ENCODE measurements at regions not wholly inside any gene's neighbourhood (a gene's known extent, or its start where the extent isn't known, plus 50 kb on each side); places are given as distances from the start of the nearest gene placed in this dataset.

DNA sequence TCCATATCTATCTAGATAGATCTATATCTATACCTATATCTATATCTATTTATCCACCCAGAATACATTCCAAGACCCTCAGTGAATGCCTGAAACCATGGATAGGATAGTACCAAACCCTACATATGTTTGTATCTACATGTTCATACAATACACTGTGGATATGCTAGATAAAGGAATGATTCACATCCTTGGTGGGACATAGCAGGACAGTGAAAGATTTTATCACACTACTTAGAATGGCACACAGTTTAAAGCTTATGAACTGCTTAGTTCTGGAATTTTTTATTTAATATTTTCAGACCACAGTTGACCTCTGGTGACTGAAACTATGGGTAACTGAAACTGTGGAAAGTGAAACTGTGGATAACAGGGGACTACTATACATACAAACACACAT is 198.8 kb upstream of the TTC14 start:
- intact Hi-C loops (cut with DNase I), result no loop called here
- no peak for ATAC-seq

DNA sequence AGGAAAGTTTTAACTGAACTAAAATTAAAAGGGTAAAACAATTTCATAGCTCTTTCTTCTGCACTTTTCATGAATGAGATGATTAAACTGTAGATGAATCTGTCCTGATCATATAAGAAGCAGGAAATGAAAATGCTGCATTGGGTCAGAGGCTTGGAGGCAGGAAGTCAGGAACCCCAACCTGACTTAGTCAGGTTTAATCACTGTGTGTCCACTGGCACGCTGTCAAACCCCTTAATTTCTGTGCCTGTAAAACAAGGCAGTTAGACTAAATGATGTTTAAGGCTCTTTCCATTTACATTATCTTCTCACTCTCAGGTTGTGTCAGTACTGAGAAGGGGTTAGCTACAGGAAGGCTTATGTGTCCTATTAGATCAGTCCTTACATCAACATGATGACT is 193.3 kb upstream of the TTC14 start:
- DNase-seq (no peak), ATAC-seq (no peak)
- Histone ChIP-seq H3K27ac (no peak overlapping the region), H3K9me3 (no peaks in the 10 kb centered on the region), H3K36me3 (no peaks in the 10 kb centered on the region), H3K27me3 (no peaks in the 10 kb centered on the region), H3K4me3 (no peak overlapping the region), H3K4me1 (no peaks in the 10 kb centered on the region)
- TF ChIP-seq, protein P1, sequence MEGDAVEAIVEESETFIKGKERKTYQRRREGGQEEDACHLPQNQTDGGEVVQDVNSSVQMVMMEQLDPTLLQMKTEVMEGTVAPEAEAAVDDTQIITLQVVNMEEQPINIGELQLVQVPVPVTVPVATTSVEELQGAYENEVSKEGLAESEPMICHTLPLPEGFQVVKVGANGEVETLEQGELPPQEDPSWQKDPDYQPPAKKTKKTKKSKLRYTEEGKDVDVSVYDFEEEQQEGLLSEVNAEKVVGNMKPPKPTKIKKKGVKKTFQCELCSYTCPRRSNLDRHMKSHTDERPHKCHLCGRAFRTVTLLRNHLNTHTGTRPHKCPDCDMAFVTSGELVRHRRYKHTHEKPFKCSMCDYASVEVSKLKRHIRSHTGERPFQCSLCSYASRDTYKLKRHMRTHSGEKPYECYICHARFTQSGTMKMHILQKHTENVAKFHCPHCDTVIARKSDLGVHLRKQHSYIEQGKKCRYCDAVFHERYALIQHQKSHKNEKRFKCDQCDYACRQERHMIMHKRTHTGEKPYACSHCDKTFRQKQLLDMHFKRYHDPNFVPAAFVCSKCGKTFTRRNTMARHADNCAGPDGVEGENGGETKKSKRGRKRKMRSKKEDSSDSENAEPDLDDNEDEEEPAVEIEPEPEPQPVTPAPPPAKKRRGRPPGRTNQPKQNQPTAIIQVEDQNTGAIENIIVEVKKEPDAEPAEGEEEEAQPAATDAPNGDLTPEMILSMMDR (IDR thresholded peaks at IDR 0.05), result no peak
- no peak for TF ChIP-seq POLR2A (IDR thresholded peaks at IDR 0.05)
- WGBS, 4 donors, result 49 to 74% (median 61%) methylated on average over 1 of the region's 1 CpG
- intact Hi-C loops (cut with DNase I), result no loop called here

More for the DNA sequence above, 198.8 kb upstream of the TTC14 start:
- Histone ChIP-seq H3K9me3 (no peaks in the 10 kb centered on the region), H3K27ac (no peak overlapping the region), H3K27me3 (no peaks in the 10 kb centered on the region), H3K36me3 (no peaks in the 10 kb centered on the region), H3K4me1 (no peaks in the 10 kb centered on the region), H3K4me3 (no peak overlapping the region)
- no peak for DNase-seq
- no peak for TF ChIP-seq POLR2A (IDR thresholded peaks at IDR 0.05)
- TF ChIP-seq, protein P1 (IDR thresholded peaks at IDR 0.05), result no peak

- Histone ChIP-seq H3K27ac (no peak overlapping the region), H3K4me1 (no peaks in the 10 kb centered on the region), H3K9me3 (no peaks in the 10 kb centered on the region), H3K36me3 (no peaks in the 10 kb centered on the region), H3K27me3 (no peaks in the 10 kb centered on the region), H3K4me3 (no peak overlapping the region)
- TF ChIP-seq, protein P1 (IDR thresholded peaks at IDR 0.05), result no peak
- TF ChIP-seq POLR2A (IDR thresholded peaks at IDR 0.05), result no peak
- no peak for ATAC-seq
- intact Hi-C loops (cut with DNase I), result no loop called here
- DNase-seq, result no peak
These were observed 192.8 kb upstream of the TTC14 start for GRCh38 chr3:180409170-180409569.

- no peaks in the 10 kb centered on the region for H3K36me3 ChIP-seq
- H3K27ac ChIP-seq, result no peak overlapping the region
- no peaks in the 10 kb centered on the region for H3K9me3 ChIP-seq
- TF ChIP-seq, protein P1 (IDR thresholded peaks at IDR 0.05), result no peak
- TF ChIP-seq POLR2A (IDR thresholded peaks at IDR 0.05), result no peak
- intact Hi-C loops (cut with DNase I), result no loop called here
- no peak overlapping the region for H3K4me3 ChIP-seq
- no peaks in the 10 kb centered on the region for H3K4me1 ChIP-seq
- no peaks in the 10 kb centered on the region for H3K27me3 ChIP-seq
- DNase-seq (no peak), ATAC-seq (no peak)
- 61 to 65% (median 63%) methylated on average over 2 of the region's 2 CpGs for WGBS, 4 donors
These were observed 192.1 kb upstream of the TTC14 start for GRCh38 chr3:180409883-180410282.
